ENCODE measurements at regions not wholly inside any gene's neighbourhood (a gene's known extent, or its start where the extent isn't known, plus 50 kb on each side); places are given as distances from the start of the nearest gene placed in this dataset.

GRCh38 chr3:27591312-27592210 lies 107.4 kb upstream of the SLC4A7 start:
- TF ChIP-seq, protein P1, sequence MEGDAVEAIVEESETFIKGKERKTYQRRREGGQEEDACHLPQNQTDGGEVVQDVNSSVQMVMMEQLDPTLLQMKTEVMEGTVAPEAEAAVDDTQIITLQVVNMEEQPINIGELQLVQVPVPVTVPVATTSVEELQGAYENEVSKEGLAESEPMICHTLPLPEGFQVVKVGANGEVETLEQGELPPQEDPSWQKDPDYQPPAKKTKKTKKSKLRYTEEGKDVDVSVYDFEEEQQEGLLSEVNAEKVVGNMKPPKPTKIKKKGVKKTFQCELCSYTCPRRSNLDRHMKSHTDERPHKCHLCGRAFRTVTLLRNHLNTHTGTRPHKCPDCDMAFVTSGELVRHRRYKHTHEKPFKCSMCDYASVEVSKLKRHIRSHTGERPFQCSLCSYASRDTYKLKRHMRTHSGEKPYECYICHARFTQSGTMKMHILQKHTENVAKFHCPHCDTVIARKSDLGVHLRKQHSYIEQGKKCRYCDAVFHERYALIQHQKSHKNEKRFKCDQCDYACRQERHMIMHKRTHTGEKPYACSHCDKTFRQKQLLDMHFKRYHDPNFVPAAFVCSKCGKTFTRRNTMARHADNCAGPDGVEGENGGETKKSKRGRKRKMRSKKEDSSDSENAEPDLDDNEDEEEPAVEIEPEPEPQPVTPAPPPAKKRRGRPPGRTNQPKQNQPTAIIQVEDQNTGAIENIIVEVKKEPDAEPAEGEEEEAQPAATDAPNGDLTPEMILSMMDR (IDR thresholded peaks at IDR 0.05): no peak
- H3K27ac ChIP-seq: peak overlapping the region in 9 of 10 donors; percentile 47 to 86 (median 77)
- DNase-seq (no peak), ATAC-seq (peak in 6 of 8 donors; percentile 9 to 65 (median 42))
- H3K36me3 ChIP-seq: no peaks in the 10 kb centered on the region
- WGBS, 2 donors: 36 to 47% methylated on average over 7 of the region's 7 CpGs
- no peak overlapping the region for H3K4me3 ChIP-seq
- peaks cover 0 to 57% (median 29%) of the 10 kb centered on the region in 9 donors for H3K4me1 ChIP-seq
- intact Hi-C loops (cut with DNase I): no loop called here
- H3K9me3 ChIP-seq: no peaks in the 10 kb centered on the region
- H3K27me3 ChIP-seq: no peaks in the 10 kb centered on the region

DNA sequence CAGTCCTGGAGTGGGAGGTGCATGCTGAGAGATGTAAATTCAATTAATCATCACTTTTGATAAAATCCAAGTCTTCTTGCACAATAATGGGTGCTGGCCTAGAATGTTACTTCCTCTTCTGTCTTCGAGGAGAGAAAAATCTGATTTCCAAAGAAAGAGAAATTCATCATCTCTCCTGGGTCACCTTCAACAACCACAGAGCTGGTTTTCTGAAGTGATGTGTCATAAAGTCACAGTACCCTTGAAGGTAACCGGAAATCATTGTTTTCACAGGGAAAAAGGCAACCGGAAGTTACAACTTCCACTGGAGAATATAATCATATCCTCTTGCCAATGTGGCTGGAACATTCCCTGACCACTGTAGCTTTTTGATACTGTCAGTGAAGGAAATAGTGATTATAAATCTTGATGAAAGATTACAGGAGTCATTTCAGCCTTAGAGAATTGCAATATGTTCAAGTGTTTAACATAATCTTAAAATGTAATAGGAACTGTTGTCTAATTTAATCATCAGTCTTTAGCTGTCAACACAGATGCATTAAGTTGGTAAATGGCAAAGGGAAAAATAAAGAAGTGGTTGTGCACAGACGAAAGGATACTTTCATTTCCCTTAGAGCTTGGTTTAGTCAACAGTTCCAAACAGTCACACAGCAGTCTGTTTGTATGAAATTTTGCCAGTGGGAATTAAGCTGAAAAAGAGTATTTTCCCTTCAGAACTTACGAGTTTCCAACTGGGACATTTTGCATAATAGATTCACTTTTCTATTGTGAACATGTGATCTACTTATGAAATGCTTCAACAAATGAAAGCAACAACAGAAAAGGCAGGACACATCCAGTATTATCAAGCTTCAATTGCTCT lies 106.5 kb upstream of the SLC4A7 start:
- Histone ChIP-seq H3K4me3 (no peak overlapping the region), H3K9me3 (no peaks in the 10 kb centered on the region), H3K27me3 (no peaks in the 10 kb centered on the region), H3K36me3 (no peaks in the 10 kb centered on the region), H3K4me1 (peaks cover 0 to 48% (median 28%) of the 10 kb centered on the region in 9 donors), H3K27ac (peak overlapping the region in 9 of 10 donors; percentile 47 to 86 (median 77))
- WGBS, 2 donors: 29 to 37% methylated on average over 5 of the region's 5 CpGs
- intact Hi-C loops (cut with DNase I): no loop called here
- TF ChIP-seq, protein P1 (IDR thresholded peaks at IDR 0.05): no peak
- peak; percentile 44 to 80 (median 72) for ATAC-seq
- DNase-seq: peak in 1 of 2 donors; percentile 21

DNA sequence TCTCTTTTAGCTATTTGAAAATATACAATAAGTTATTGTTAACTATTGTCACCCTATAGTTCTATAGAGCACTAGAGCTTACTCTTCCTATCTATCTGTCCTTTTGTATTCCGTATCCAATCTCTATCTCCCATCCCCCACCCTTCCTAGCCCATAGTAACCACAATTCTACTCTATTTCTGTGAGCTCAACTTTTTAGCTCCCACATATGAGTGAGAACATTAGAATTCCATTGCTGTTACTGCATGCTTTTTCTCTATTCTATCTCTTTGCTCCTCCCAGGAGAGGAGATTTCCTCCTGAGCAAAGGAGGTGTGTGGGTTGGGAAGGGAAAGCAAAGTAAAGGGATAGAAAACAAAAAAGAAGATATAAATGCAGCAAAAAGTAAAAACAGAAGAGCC lies 105.6 kb upstream of the SLC4A7 start:
- Histone ChIP-seq H3K9me3 (no peaks in the 10 kb centered on the region), H3K4me1 (peaks cover 0 to 48% (median 28%) of the 10 kb centered on the region in 9 donors), H3K27me3 (no peaks in the 10 kb centered on the region), H3K4me3 (no peak overlapping the region), H3K36me3 (no peaks in the 10 kb centered on the region), H3K27ac (peak overlapping the region in 8 of 10 donors; percentile 70 to 86 (median 77))
- ATAC-seq (peak in 2 of 8 donors; percentile 30), DNase-seq (no peak)
- intact Hi-C loops (cut with DNase I): no loop called here
- WGBS, 2 donors: 69 to 77% methylated on average over 1 of the region's 1 CpG
- TF ChIP-seq, protein P1 (IDR thresholded peaks at IDR 0.05): no peak

DNA sequence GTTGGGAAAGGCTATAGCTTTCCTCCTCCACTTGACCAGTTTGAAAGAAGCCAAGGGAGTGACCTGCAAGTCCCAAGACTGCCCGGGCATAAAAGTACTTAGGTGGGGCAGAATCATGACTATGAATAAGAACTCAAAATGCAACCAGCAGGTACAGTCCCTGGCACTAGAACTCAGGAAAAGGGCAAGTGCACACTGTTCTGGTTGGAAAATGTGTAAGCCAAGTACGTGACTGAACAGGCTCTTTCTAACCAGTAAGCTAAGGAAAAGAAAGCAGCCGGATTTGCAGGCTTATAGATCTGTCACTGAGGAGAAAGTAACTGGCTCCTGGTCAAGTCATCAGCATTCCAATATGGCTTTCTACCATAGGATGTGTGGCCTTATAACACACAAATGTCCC lies 101.2 kb upstream of the SLC4A7 start:
- Histone ChIP-seq H3K36me3 (no peaks in the 10 kb centered on the region), H3K4me1 (peaks cover 0 to 14% (median 9%) of the 10 kb centered on the region in 9 donors), H3K27ac (no peak overlapping the region), H3K4me3 (no peak overlapping the region), H3K27me3 (no peaks in the 10 kb centered on the region), H3K9me3 (no peaks in the 10 kb centered on the region)
- ATAC-seq (peak in 1 of 8 donors; percentile 33), DNase-seq (no peak)
- 60 to 63% methylated on average over 3 of the region's 3 CpGs for WGBS, 2 donors
- intact Hi-C loops (cut with DNase I): no loop called here
- TF ChIP-seq, protein P1 (IDR thresholded peaks at IDR 0.05): no peak
